ENCODE measurements at regions not wholly inside any gene's neighbourhood (a gene's known extent, or its start where the extent isn't known, plus 50 kb on each side); places are given as distances from the start of the nearest gene placed in this dataset.
"Not testable (repeated sequence)": the region's sequence is repeated elsewhere in the genome, so short reads cannot be mapped to it uniquely, and the experiment has no call there.

- intact Hi-C loops (cut with DNase I) = no loop called here
- no peak for ATAC-seq
- no peak for DNase-seq (ENCODE audit: low spot score)
Observed at GRCh38 chr2:59277671-59278070, 1036.5 kb upstream of the FANCL start.

- intact Hi-C loops (cut with DNase I) = no loop called here
- ATAC-seq (no peak), DNase-seq (ENCODE audit: low spot score) (no peak)
Observed at GRCh38 chr2:59276917-59277316, 1035.8 kb upstream of the FANCL start.

GRCh38 chr2:59276033-59276432 lies 1034.9 kb upstream of the FANCL start:
- intact Hi-C loops (cut with DNase I) = no loop called here
- no peak for ATAC-seq
- DNase-seq (ENCODE audit: low spot score) = no peak

- DNase-seq (ENCODE audit: low spot score) (no peak), ATAC-seq (no peak)
- intact Hi-C loops (cut with DNase I) = no loop called here
Observed at GRCh38 chr2:59266453-59266852, 1025.3 kb upstream of the FANCL start.

GRCh38 chr2:59259913-59260312 lies 1018.8 kb upstream of the FANCL start:
- no peak for DNase-seq (ENCODE audit: low spot score)
- ATAC-seq = no peak
- intact Hi-C loops (cut with DNase I) = no loop called here

- DNase-seq (ENCODE audit: low spot score) (no peak), ATAC-seq (no peak)
- intact Hi-C loops (cut with DNase I) = no loop called here
Observed at GRCh38 chr2:59256290-59256689, 1015.2 kb upstream of the FANCL start.

GRCh38 chr2:59254279-59254678 lies 1013.2 kb upstream of the FANCL start:
- intact Hi-C loops (cut with DNase I) = no loop called here
- ATAC-seq = no peak
- no peak for DNase-seq (ENCODE audit: low spot score)

- intact Hi-C loops (cut with DNase I) = no loop called here
- ATAC-seq = no peak
- no peak for DNase-seq (ENCODE audit: low spot score)
Observed at GRCh38 chr2:59250307-59250677, 1009.2 kb upstream of the FANCL start.

GRCh38 chr2:59249441-59250306 lies 1008.5 kb upstream of the FANCL start:
- no peak for ATAC-seq
- intact Hi-C loops (cut with DNase I) = no loop called here
- no peak for DNase-seq (ENCODE audit: low spot score)

GRCh38 chr2:59239146-59239545 lies 998.0 kb upstream of the FANCL start:
- ATAC-seq (no peak), DNase-seq (ENCODE audit: low spot score) (no peak)
- intact Hi-C loops (cut with DNase I) = no loop called here

- ATAC-seq (no peak), DNase-seq (ENCODE audit: low spot score) (no peak)
- intact Hi-C loops (cut with DNase I) = no loop called here
Observed at GRCh38 chr2:59237311-59237710, 996.2 kb upstream of the FANCL start.

- intact Hi-C loops (cut with DNase I) = no loop called here
- ATAC-seq (no peak), DNase-seq (ENCODE audit: low spot score) (no peak)
Observed at GRCh38 chr2:59236723-59237122, 995.6 kb upstream of the FANCL start.

- ATAC-seq = no peak
- intact Hi-C loops (cut with DNase I) = no loop called here
Observed at GRCh38 chr2:59233920-59234319, 992.8 kb upstream of the FANCL start.

GRCh38 chr2:59233448-59233847 lies 992.3 kb upstream of the FANCL start:
- no peak for DNase-seq (ENCODE audit: low spot score)
- intact Hi-C loops (cut with DNase I) = no loop called here
- ATAC-seq = no peak

More at GRCh38 chr2:59233920-59234319, 992.8 kb upstream of the FANCL start:
- no peak for DNase-seq (ENCODE audit: low spot score)

- DNase-seq (ENCODE audit: low spot score) (no peak), ATAC-seq (no peak)
- intact Hi-C loops (cut with DNase I) = no loop called here
Observed at GRCh38 chr2:59232394-59233165, 991.5 kb upstream of the FANCL start.

GRCh38 chr2:59226362-59226761 lies 985.2 kb upstream of the FANCL start:
- DNase-seq (ENCODE audit: low spot score); ATAC-seq: not testable (repeated sequence)
- intact Hi-C loops (cut with DNase I) = loop anchor here (2.0 kb wide), 1 partner anchor 70 kb away; no protein-coding TSS in a partner anchor

- ATAC-seq (no peak), DNase-seq (ENCODE audit: low spot score) (no peak)
- intact Hi-C loops (cut with DNase I) = no loop called here
Observed at GRCh38 chr2:59223742-59224141, 982.6 kb upstream of the FANCL start.

GRCh38 chr2:59217360-59217759 lies 976.2 kb upstream of the FANCL start:
- ATAC-seq (no peak), DNase-seq (ENCODE audit: low spot score) (no peak)
- intact Hi-C loops (cut with DNase I) = no loop called here

- no peak for ATAC-seq
- intact Hi-C loops (cut with DNase I) = no loop called here
- DNase-seq (ENCODE audit: low spot score) = no peak
Observed at GRCh38 chr2:59206361-59206760, 965.2 kb upstream of the FANCL start.

- no peak for ATAC-seq
- intact Hi-C loops (cut with DNase I) = no loop called here
- no peak for DNase-seq (ENCODE audit: low spot score)
Observed at GRCh38 chr2:59204040-59204439, 962.9 kb upstream of the FANCL start.

Measured in sciatic nerve (tissue), 2 donors.